ENCODE measurements at regions not wholly inside any gene's neighbourhood (a gene's known extent, or its start where the extent isn't known, plus 50 kb on each side); places are given as distances from the start of the nearest gene placed in this dataset.
"Not testable (repeated sequence)": the region's sequence is repeated elsewhere in the genome, so short reads cannot be mapped to it uniquely, and the experiment has no call there.

GRCh38 chr3:69647081-69647480, 92.2 kb upstream of the MITF start:
- no peak for DNase-seq

GRCh38 chr3:69646287-69647067, 92.8 kb upstream of the MITF start:
- no peak for DNase-seq

- DNase-seq, result no peak
Measured at GRCh38 chr3:69642606-69643005, 96.7 kb upstream of the MITF start.

- no peak for DNase-seq
Measured at GRCh38 chr3:69639851-69640250, 99.4 kb upstream of the MITF start.

- no peak for DNase-seq
Measured at GRCh38 chr3:69628951-69629350, 110.3 kb upstream of the MITF start.

- DNase-seq, result no peak
Measured at GRCh38 chr3:69613286-69613685, 126.0 kb upstream of the MITF start.

GRCh38 chr3:69612791-69613190, 126.5 kb upstream of the MITF start:
- no peak for DNase-seq

GRCh38 chr3:69609566-69609965, 129.7 kb upstream of the MITF start:
- not testable (repeated sequence) for DNase-seq

- DNase-seq, result no peak
Measured at GRCh38 chr3:69607466-69608305, 131.6 kb upstream of the MITF start.

GRCh38 chr3:69605867-69606266, 133.4 kb upstream of the MITF start:
- no peak for DNase-seq

GRCh38 chr3:69604735-69605450, 134.4 kb upstream of the MITF start:
- DNase-seq, result no peak

- DNase-seq, result no peak
Measured at GRCh38 chr3:69602112-69602511, 137.2 kb upstream of the MITF start.

GRCh38 chr3:69594286-69594685, 145.0 kb upstream of the MITF start:
- DNase-seq, result no peak

- no peak for DNase-seq
Measured at GRCh38 chr3:69591164-69591736, 148.0 kb upstream of the MITF start.

- DNase-seq, result no peak
Measured at GRCh38 chr3:69590111-69590510, 149.2 kb upstream of the MITF start.

- DNase-seq, result no peak
Measured at GRCh38 chr3:69588170-69588569, 151.1 kb upstream of the MITF start.

- DNase-seq, result no peak
Measured at GRCh38 chr3:69585472-69585871, 153.8 kb upstream of the MITF start.

- no peak for DNase-seq
Measured at GRCh38 chr3:69582044-69582443, 157.2 kb upstream of the MITF start.

GRCh38 chr3:69579306-69580041, 159.8 kb upstream of the MITF start:
- no peak for DNase-seq

- no peak for DNase-seq
Measured at GRCh38 chr3:69569520-69569919, 169.7 kb upstream of the MITF start.

- no peak for DNase-seq
Measured at GRCh38 chr3:69568951-69569350, 170.3 kb upstream of the MITF start.

- DNase-seq, result no peak
Measured at GRCh38 chr3:69568458-69568857, 170.8 kb upstream of the MITF start.

- no peak for DNase-seq
Measured at GRCh38 chr3:69567710-69568052, 171.6 kb upstream of the MITF start.

Data from NCI-H146 (cell line).